ENCODE measurements at regions not wholly inside any gene's neighbourhood (a gene's known extent, or its start where the extent isn't known, plus 50 kb on each side); places are given as distances from the start of the nearest gene placed in this dataset.
"Not testable (repeated sequence)": the region's sequence is repeated elsewhere in the genome, so short reads cannot be mapped to it uniquely, and the experiment has no call there.

DNA sequence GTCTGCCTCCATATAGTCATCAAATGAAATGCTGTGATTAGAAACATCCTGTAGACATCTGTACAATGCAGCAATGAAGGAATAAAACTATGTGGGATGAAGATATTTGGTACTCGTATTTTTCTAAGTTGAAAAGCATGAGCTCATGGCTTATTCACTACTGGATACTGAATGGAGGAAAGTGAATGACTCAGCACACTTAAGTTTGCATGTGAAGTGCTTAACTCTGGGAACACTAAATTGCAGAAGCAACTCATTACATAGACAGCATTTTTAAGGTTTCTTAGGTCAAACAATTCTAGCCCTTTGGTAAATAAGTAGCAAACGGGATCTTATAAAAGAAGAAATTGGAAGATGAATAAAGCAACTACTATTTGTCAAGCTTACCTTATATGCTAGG is 429.0 kb upstream of the MIR17HG start:
- H3K4me1 Mint-ChIP-seq (ENCODE audit: low read depth) = no peaks in the 10 kb centered on the region
- H3K27ac Mint-ChIP-seq = no peak overlapping the region
- peaks cover 3% of the 10 kb centered on the region in 2 donors for H3K9me3 Mint-ChIP-seq
- no peaks in the 10 kb centered on the region for H3K27me3 Mint-ChIP-seq (ENCODE audit: low read depth)
- no peaks in the 10 kb centered on the region for H3K36me3 Mint-ChIP-seq (ENCODE audit: insufficient read depth in 2 of 2)
- H3K4me3 Mint-ChIP-seq = no peak overlapping the region
- ATAC-seq (replicated peaks in 1 of 2) (no peak), DNase-seq (no peak)

DNA sequence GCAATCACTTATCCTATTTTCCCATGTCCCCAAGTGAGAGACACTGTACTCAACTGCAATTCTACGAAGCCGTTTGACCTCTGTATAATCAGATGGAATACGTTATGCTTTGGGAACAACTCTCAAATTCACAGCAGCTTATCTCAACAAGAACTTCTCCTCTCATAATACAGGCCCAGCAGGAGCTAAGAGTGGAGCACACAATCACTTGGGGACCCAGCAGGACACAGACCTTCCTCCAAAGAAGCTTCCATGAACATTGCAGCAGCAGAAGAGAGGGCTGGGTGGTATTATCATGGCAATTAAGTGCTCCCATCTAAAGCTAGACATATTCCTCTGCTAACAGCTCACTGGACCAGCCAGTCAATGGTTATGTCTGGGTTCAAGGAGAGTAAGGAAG is 428.3 kb upstream of the MIR17HG start:
- no peak for DNase-seq
- Mint-ChIP-seq H3K27ac (no peak overlapping the region), H3K9me3 (peaks cover 3% of the 10 kb centered on the region in 2 donors), H3K27me3 (ENCODE audit: low read depth) (no peaks in the 10 kb centered on the region), H3K4me1 (ENCODE audit: low read depth) (no peaks in the 10 kb centered on the region), H3K36me3 (ENCODE audit: insufficient read depth in 2 of 2) (no peaks in the 10 kb centered on the region), H3K4me3 (no peak overlapping the region)
- no peak for ATAC-seq (replicated peaks in 1 of 2)

DNA sequence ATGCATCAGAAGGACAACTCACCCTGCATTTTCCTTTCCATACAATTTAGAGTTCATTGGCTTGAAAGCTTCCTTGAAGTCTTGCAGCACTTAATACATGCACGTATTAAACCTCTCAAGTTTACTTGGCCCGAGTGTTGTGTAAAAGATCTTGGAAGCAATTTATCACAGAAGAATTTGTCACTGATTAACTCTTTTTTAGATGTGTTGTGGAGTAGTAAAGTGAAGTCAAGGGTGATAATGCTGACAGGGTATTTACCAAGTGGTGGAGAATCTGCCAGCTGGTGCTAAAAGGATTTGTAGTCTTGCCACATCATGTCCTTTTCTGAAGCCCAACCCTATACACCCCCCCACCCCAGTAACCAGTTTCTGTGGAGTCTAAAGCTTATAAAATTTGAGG is 421.0 kb upstream of the MIR17HG start:
- Mint-ChIP-seq H3K4me3 (no peak overlapping the region), H3K9me3 (peaks cover 8 to 9% of the 10 kb centered on the region in 2 donors), H3K4me1 (ENCODE audit: low read depth) (no peaks in the 10 kb centered on the region), H3K36me3 (ENCODE audit: insufficient read depth in 2 of 2) (peaks cover 0 to 2% of the 10 kb centered on the region in 2 donors), H3K27ac (no peak overlapping the region), H3K27me3 (ENCODE audit: low read depth) (no peaks in the 10 kb centered on the region)
- no peak for ATAC-seq (replicated peaks in 1 of 2)
- DNase-seq = no peak

DNA sequence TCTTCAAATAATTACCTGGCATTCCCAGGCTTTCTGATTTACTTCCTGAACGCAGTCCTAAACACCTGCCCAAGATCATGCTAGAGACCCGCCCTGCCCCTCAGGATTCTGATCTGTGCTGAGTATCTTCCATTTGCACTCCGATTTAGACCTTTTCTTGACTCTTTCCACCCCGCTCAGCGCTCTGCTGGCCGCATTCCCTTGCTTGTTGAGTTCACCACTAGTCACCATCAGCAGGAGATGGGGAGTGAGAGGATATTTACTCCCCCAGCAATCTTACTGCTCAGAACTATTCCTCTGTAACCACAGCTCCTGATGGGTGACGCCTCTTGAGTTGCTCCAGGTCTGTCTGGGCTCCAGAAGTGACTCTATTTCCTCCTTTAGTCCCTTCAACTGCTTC is 419.4 kb upstream of the MIR17HG start:
- H3K27ac Mint-ChIP-seq = no peak overlapping the region
- H3K36me3 Mint-ChIP-seq (ENCODE audit: insufficient read depth in 2 of 2) = peaks cover 0 to 2% of the 10 kb centered on the region in 2 donors
- no peak for ATAC-seq (replicated peaks in 1 of 2)
- H3K9me3 Mint-ChIP-seq = peaks cover 8 to 9% of the 10 kb centered on the region in 2 donors
- no peaks in the 10 kb centered on the region for H3K27me3 Mint-ChIP-seq (ENCODE audit: low read depth)
- no peak overlapping the region for H3K4me3 Mint-ChIP-seq
- no peak for DNase-seq
- no peaks in the 10 kb centered on the region for H3K4me1 Mint-ChIP-seq (ENCODE audit: low read depth)

DNA sequence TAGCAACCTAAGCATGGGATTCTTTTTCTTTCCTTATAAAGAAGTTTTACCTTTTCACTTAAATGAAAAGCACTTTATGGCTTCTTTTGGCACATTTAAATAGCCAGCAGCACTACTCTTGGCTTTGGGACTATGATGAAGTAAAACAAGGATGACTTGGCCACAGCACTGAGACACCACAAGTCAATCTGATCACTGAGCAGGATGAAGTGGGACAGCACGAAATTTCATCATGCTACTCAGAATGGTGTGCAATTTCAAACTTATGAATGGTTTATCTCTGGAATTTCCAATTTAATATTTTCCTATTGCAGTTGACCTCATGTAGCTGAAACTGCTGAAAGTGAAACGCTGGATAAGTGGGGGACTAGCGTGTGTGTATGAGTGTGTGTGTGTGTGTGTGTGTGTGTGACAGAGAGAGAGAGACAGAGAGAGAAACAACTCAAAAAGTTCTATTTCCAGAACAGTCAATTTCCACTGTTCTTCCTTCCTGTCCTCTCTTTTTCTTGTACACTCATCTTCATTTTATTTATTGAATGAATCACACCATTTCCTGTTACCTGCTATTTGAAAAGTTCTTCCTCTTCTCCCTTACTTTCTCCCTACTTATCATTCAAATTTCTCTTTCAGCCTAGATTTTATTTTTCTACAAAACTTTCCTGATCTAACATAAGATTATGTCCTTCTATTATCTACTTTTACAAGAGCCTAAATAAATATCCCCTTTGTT is 414.2 kb upstream of the MIR17HG start:
- Mint-ChIP-seq H3K27ac (no peak overlapping the region), H3K27me3 (ENCODE audit: low read depth) (no peaks in the 10 kb centered on the region), H3K9me3 (peaks cover 6 to 9% of the 10 kb centered on the region in 2 donors), H3K36me3 (ENCODE audit: insufficient read depth in 2 of 2) (peaks cover 0 to 2% of the 10 kb centered on the region in 2 donors), H3K4me1 (ENCODE audit: low read depth) (no peaks in the 10 kb centered on the region), H3K4me3 (no peak overlapping the region)
- ATAC-seq (replicated peaks in 1 of 2) (no peak), DNase-seq (no peak)

DNA sequence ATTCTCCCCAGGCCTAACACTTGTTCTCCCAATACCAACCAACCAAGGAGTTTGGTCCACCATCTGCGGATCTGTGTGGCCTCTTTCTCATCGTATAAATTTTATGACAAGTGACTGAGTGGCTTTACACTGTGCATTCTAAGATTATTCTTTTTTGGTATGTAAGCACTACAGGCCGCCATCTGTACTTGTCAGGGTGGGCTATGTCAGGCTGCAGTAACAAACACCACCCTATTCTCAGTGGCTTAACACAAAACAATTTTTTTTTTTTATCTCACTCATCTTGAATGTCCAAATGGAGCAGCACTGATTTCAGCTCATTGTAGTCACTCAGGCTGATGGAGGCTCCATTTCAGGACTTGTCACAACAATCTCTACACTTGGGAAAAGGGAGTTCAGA is 412.7 kb upstream of the MIR17HG start:
- Mint-ChIP-seq H3K27ac (no peak overlapping the region), H3K36me3 (ENCODE audit: insufficient read depth in 2 of 2) (peaks cover 0 to 2% of the 10 kb centered on the region in 2 donors), H3K4me3 (no peak overlapping the region), H3K4me1 (ENCODE audit: low read depth) (no peaks in the 10 kb centered on the region), H3K27me3 (ENCODE audit: low read depth) (no peaks in the 10 kb centered on the region), H3K9me3 (peaks cover 2 to 5% of the 10 kb centered on the region in 2 donors)
- no peak for DNase-seq
- ATAC-seq (replicated peaks in 1 of 2) = no peak

DNA sequence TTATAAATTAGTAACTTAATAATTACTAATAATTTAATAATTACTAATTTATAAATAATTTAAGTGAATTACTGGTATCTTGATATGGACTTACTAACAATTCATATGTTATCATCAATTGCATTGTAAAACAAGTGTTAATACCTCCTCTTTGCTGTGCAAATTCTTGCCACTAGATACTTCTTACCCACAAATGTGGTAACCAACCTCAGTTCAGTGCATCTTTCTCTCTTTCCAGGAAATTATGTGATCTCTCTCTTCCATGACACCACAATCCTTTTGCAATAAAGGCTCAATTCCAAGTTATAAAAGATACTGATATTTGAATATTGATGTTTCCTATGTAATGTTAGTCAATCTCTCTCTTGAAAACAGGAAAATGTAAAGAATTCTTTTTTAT is 408.6 kb upstream of the MIR17HG start:
- Mint-ChIP-seq H3K9me3 (peaks cover 2% of the 10 kb centered on the region in 2 donors), H3K36me3 (ENCODE audit: insufficient read depth in 2 of 2) (no peaks in the 10 kb centered on the region), H3K4me3 (no peak overlapping the region), H3K27me3 (ENCODE audit: low read depth) (no peaks in the 10 kb centered on the region), H3K4me1 (ENCODE audit: low read depth) (no peaks in the 10 kb centered on the region), H3K27ac (no peak overlapping the region)
- ATAC-seq (replicated peaks in 1 of 2) (no peak), DNase-seq (no peak)

DNA sequence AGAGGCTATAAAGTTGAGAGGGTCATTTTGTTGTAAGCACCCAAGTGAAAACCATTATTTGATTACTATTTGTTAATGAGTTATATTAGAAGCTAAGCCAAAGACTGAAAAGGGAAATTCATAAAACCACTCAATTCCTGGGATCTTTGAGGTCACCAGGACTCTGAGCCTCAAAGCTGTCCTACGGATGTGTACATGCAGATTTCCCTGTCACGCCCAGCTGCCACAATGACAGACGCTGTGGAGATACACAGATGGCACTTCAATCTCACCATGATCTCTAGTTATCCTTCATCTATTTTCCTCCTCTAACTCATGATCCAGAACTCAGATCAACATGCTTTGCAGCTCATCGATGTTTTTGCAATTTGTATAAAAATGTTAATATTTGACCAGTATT is 403.5 kb upstream of the MIR17HG start:
- Mint-ChIP-seq H3K4me3 (no peak overlapping the region), H3K36me3 (ENCODE audit: insufficient read depth in 2 of 2) (no peaks in the 10 kb centered on the region), H3K9me3 (peaks cover 2 to 11% of the 10 kb centered on the region in 2 donors)

DNA sequence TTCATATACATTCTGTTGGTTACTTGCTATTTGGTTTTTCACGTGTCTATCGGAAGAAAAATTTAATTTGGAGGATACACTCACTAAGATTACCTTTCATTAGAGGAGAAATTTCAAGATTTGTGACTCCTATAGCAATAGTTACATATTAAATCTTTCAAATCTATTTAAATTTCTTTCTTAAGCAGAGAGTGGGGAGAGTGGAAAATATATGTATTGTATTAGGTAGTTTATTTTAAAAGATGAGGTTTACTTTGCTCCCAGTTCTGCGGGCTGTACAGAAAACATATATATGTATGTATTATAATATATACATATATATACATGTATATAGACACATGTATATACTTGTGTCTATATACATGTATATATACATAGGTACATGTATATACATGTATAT is 402.3 kb upstream of the MIR17HG start:
- not testable (repeated sequence) for DNase-seq; H3K27ac Mint-ChIP-seq; H3K36me3 Mint-ChIP-seq (ENCODE audit: insufficient read depth in 2 of 2); H3K27me3 Mint-ChIP-seq (ENCODE audit: low read depth); H3K4me3 Mint-ChIP-seq; H3K4me1 Mint-ChIP-seq (ENCODE audit: low read depth); ATAC-seq (replicated peaks in 1 of 2)
- peaks cover 4 to 11% of the 10 kb centered on the region in 2 donors for H3K9me3 Mint-ChIP-seq

More for the DNA sequence above, 403.5 kb upstream of the MIR17HG start:
- Mint-ChIP-seq H3K27ac (no peak overlapping the region), H3K4me1 (ENCODE audit: low read depth) (no peaks in the 10 kb centered on the region), H3K27me3 (ENCODE audit: low read depth) (no peaks in the 10 kb centered on the region)
- ATAC-seq (replicated peaks in 1 of 2) = no peak
- DNase-seq = no peak

DNA sequence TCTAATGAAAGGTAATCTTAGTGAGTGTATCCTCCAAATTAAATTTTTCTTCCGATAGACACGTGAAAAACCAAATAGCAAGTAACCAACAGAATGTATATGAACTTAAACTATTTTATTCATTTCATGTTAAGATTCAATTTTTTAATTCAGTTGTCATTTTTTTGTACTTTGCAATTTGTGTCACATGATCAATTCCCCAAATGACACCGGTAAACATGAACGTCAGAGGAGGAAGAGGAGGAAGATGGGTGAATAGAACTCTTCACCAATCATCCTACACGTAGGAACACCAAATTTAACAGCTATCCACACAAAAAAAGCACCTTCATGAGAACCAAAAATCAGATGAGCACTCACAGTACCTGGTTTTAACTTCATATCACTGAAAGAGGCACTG is 401.4 kb upstream of the MIR17HG start:
- not testable (repeated sequence) for H3K4me1 Mint-ChIP-seq (ENCODE audit: low read depth); H3K36me3 Mint-ChIP-seq (ENCODE audit: insufficient read depth in 2 of 2)

DNA sequence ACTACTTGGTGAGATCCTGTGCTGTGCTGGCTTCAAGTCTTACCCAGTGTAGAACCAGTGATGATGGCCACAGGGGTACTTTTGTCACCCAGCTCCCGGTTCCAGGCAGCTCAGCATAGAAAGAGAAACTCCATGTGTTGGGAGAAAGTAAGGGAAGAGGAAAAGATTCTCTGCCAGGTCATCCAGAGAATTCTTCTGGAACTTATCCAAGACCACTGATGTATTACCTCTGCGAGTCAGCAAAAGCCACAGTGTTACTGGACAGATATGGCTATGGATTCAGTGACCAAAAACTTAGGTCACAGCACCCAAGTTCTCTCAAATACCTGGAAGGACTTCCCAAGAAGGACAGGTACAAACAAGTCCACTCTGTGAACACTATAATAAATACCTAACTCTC is 399.5 kb upstream of the MIR17HG start:
- ATAC-seq (replicated peaks in 1 of 2) (no peak), DNase-seq (no peak)
- Mint-ChIP-seq H3K4me1 (ENCODE audit: low read depth) (no peaks in the 10 kb centered on the region), H3K4me3 (no peak overlapping the region), H3K9me3 (peaks cover 4 to 9% of the 10 kb centered on the region in 2 donors), H3K27ac (no peak overlapping the region), H3K36me3 (ENCODE audit: insufficient read depth in 2 of 2) (no peaks in the 10 kb centered on the region), H3K27me3 (ENCODE audit: low read depth) (no peaks in the 10 kb centered on the region)

More for the DNA sequence above, 401.4 kb upstream of the MIR17HG start:
- not testable (repeated sequence) for H3K9me3 Mint-ChIP-seq; H3K27me3 Mint-ChIP-seq (ENCODE audit: low read depth); H3K27ac Mint-ChIP-seq; H3K4me3 Mint-ChIP-seq; ATAC-seq (replicated peaks in 1 of 2); DNase-seq

DNA sequence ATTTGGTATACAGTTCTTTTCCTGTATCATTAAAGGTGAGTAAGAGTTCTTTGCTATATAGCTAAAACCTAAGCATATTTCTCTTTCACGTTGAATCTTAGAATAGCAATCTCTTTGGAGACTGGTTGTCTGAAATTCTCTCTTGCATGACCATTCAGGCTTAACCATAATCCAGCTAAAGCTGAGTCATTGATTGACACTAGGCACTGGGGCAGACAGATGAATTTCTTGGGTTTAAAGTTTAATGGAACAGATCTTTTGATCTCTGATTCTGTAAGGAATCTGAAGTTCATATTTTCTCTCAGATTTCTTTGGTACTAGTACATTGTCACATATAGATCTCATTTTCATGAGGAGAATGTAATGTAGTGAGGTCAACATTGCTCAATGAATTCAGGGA is 397.3 kb upstream of the MIR17HG start:
- no peaks in the 10 kb centered on the region for H3K4me1 Mint-ChIP-seq (ENCODE audit: low read depth)
- H3K27ac Mint-ChIP-seq = no peak overlapping the region
- H3K4me3 Mint-ChIP-seq = no peak overlapping the region
- no peak for ATAC-seq (replicated peaks in 1 of 2)
- no peaks in the 10 kb centered on the region for H3K27me3 Mint-ChIP-seq (ENCODE audit: low read depth)
- DNase-seq = no peak
- H3K9me3 Mint-ChIP-seq = peaks cover 4 to 9% of the 10 kb centered on the region in 2 donors
- H3K36me3 Mint-ChIP-seq (ENCODE audit: insufficient read depth in 2 of 2) = no peaks in the 10 kb centered on the region

DNA sequence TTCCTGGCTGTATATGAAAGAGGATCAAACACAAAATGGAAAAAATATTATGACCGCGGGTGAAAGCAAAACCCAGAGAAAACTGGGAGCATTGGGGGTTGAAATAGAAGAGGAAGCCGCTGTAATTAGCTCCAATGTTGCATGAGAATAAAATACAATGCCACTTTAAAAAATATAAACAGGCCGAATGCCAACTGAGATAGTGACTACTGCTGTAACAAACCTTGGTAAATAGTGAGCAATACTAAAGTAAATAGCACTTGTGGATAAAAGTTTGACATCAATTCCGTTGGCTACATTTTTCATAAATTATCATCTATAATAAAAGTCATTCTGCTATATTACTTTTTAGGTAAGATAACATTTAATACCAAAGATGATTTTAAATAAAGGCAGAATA is 395.8 kb upstream of the MIR17HG start:
- H3K27me3 Mint-ChIP-seq (ENCODE audit: low read depth) = no peaks in the 10 kb centered on the region
- H3K27ac Mint-ChIP-seq = no peak overlapping the region
- peaks cover 4 to 6% of the 10 kb centered on the region in 2 donors for H3K9me3 Mint-ChIP-seq
- ATAC-seq (replicated peaks in 1 of 2) = no peak
- no peak overlapping the region for H3K4me3 Mint-ChIP-seq
- DNase-seq = no peak
- no peaks in the 10 kb centered on the region for H3K4me1 Mint-ChIP-seq (ENCODE audit: low read depth)
- H3K36me3 Mint-ChIP-seq (ENCODE audit: insufficient read depth in 2 of 2) = no peaks in the 10 kb centered on the region

DNA sequence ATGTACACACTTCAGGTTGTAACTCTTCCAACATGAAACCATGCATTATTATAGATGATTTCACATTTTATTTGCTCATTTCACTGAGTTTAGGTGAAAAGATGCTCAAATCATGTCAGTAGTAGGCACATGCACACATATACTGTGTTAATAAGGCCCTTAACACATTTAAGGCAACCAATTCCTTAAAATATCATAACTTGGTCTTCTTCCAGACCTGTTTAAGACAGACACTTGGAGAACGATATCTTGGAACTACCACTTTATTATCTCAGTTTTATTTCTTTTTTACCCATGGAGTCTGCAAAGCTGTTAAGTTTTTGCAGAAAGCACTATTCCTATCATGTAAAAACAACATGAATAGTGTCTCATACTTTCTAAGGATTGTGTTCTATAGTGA is 395.2 kb upstream of the MIR17HG start:
- Mint-ChIP-seq H3K4me1 (ENCODE audit: low read depth) (no peaks in the 10 kb centered on the region), H3K27me3 (ENCODE audit: low read depth) (no peaks in the 10 kb centered on the region)
- ATAC-seq (replicated peaks in 1 of 2) = no peak

More for the DNA sequence above, 395.2 kb upstream of the MIR17HG start:
- H3K9me3 Mint-ChIP-seq = peaks cover 4 to 6% of the 10 kb centered on the region in 2 donors
- no peaks in the 10 kb centered on the region for H3K36me3 Mint-ChIP-seq (ENCODE audit: insufficient read depth in 2 of 2)
- no peak overlapping the region for H3K4me3 Mint-ChIP-seq
- no peak overlapping the region for H3K27ac Mint-ChIP-seq
- no peak for DNase-seq
